ENCODE measurements at regions not wholly inside any gene's neighbourhood (a gene's known extent, or its start where the extent isn't known, plus 50 kb on each side); places are given as distances from the start of the nearest gene placed in this dataset.

DNA sequence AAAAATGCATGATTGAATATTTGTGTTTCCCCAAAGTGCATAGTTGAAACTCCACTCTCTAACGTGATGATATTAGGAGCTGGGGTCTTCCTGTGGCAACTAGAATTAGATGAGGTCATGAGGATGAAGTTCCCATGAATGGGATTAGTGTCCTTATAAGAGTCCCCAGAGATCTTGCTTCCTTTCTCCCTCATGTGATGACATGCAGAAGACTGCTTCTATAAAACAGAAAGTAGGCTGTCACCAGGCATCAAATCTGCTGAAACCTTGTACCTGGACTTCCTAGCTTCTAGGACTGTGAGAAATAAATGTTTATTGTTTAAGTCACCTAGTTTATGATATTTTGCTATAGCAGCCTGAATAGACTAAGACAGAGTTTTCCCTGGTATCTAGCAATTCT lies 586.5 kb upstream of the EPHA7 start:
- H3K27ac ChIP-seq: no peak overlapping the region
- intact Hi-C loops (cut with DNase I): no loop called here
- H3K27me3 ChIP-seq: no peaks in the 10 kb centered on the region
- no peaks in the 10 kb centered on the region for H3K36me3 ChIP-seq (replicated peaks in 1 of 2)
- no peaks in the 10 kb centered on the region for H3K9me3 ChIP-seq (replicated peaks in 1 of 3)
- H3K4me1 ChIP-seq (replicated peaks in 1 of 2): no peaks in the 10 kb centered on the region
- WGBS, 4 donors: 19 to 33% (median 26%) methylated on average over 1 of the region's 1 CpG
- TF ChIP-seq POLR2A (IDR thresholded peaks at IDR 0.05): no peak
- TF ChIP-seq, protein P1, sequence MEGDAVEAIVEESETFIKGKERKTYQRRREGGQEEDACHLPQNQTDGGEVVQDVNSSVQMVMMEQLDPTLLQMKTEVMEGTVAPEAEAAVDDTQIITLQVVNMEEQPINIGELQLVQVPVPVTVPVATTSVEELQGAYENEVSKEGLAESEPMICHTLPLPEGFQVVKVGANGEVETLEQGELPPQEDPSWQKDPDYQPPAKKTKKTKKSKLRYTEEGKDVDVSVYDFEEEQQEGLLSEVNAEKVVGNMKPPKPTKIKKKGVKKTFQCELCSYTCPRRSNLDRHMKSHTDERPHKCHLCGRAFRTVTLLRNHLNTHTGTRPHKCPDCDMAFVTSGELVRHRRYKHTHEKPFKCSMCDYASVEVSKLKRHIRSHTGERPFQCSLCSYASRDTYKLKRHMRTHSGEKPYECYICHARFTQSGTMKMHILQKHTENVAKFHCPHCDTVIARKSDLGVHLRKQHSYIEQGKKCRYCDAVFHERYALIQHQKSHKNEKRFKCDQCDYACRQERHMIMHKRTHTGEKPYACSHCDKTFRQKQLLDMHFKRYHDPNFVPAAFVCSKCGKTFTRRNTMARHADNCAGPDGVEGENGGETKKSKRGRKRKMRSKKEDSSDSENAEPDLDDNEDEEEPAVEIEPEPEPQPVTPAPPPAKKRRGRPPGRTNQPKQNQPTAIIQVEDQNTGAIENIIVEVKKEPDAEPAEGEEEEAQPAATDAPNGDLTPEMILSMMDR (IDR thresholded peaks at IDR 0.05): no peak
- H3K4me3 ChIP-seq: no peak overlapping the region
- no peak for DNase-seq

DNA sequence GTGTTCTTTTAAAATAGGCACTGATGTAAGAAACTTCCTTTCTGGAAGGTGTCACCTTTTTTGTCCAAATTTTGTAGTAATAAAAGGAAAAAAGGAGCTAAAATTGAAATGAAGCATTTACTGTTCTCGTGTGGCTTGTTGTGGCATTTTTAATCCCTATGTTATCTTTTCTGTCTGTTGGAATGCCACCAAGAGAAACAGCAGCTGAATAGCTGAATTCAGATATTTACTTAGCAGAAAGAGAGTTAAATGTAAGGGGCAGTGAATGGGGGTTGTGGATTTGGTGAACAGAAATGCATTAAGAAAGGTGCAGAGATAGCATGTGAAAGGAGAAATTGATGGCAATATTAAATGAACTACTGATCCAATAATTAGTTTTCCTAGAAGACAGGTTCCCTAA lies 573.6 kb upstream of the EPHA7 start:
- WGBS, 4 donors: 18 to 35% (median 25%) methylated on average over 1 of the region's 1 CpG
- Histone ChIP-seq H3K9me3 (replicated peaks in 1 of 3) (no peaks in the 10 kb centered on the region), H3K27ac (no peak overlapping the region), H3K36me3 (replicated peaks in 1 of 2) (no peaks in the 10 kb centered on the region), H3K4me3 (no peak overlapping the region), H3K4me1 (replicated peaks in 1 of 2) (no peaks in the 10 kb centered on the region), H3K27me3 (no peaks in the 10 kb centered on the region)
- TF ChIP-seq POLR2A (IDR thresholded peaks at IDR 0.05): no peak
- TF ChIP-seq, protein P1 (IDR thresholded peaks at IDR 0.05): no peak
- intact Hi-C loops (cut with DNase I): no loop called here
- DNase-seq: no peak

DNA sequence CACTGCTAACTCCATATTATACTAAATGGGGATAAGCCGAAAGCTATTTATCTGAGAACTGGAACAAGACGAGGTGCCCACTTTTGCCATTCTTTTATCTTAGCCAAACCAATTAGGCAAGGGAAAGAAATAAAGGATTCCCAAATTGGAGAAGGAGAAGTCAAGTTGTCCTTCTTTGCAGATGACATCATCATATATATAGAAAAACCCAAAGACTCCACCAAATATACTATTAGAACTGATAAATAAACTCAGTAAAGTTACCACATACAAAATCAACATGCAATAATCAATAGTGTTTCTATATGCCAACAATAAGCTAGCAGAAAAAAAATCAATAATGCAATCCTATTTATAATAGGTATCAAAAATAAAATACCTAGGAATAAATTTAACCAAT lies 570.3 kb upstream of the EPHA7 start:
- Histone ChIP-seq H3K9me3 (replicated peaks in 1 of 3) (no peaks in the 10 kb centered on the region), H3K27me3 (no peaks in the 10 kb centered on the region), H3K4me3 (no peak overlapping the region), H3K27ac (no peak overlapping the region), H3K36me3 (replicated peaks in 1 of 2) (no peaks in the 10 kb centered on the region), H3K4me1 (replicated peaks in 1 of 2) (no peaks in the 10 kb centered on the region)
- DNase-seq: no peak
- no peak for TF ChIP-seq POLR2A (IDR thresholded peaks at IDR 0.05)
- TF ChIP-seq, protein P1 (IDR thresholded peaks at IDR 0.05): no peak
- WGBS, 4 donors: 74 to 85% (median 79%) methylated on average over 2 of the region's 2 CpGs
- intact Hi-C loops (cut with DNase I): no loop called here

DNA sequence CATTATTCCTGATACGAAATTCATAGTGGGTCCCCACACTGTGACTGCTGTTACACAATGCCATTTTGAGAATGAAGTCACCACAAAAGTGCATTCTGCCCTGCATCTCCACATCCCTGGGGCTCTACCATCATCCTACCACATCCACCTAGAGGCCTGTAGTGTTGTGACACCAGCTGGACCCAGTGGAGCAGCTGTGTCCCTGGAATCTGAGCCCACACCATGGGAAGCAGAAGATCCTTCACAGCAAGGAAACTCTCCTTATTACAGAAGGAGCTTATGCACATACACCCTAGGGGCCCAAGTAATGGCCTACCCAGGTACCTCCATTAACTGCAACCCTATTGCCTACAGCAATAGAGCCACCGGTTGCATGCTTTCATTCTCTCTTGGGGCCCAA lies 566.6 kb upstream of the EPHA7 start:
- Histone ChIP-seq H3K9me3 (replicated peaks in 1 of 3) (no peaks in the 10 kb centered on the region), H3K4me1 (replicated peaks in 1 of 2) (no peaks in the 10 kb centered on the region), H3K27me3 (no peaks in the 10 kb centered on the region), H3K4me3 (no peak overlapping the region), H3K36me3 (replicated peaks in 1 of 2) (no peaks in the 10 kb centered on the region), H3K27ac (no peak overlapping the region)
- TF ChIP-seq, protein P1 (IDR thresholded peaks at IDR 0.05): no peak
- TF ChIP-seq POLR2A (IDR thresholded peaks at IDR 0.05): no peak
- DNase-seq: no peak
- WGBS, 4 donors: 69 to 87% (median 76%) methylated on average over 2 of the region's 2 CpGs
- intact Hi-C loops (cut with DNase I): no loop called here

All from adrenal gland (tissue), 9 donors.